GM18870 (cell line): ENCODE measurements at regions not wholly inside any gene's neighbourhood (a gene's known extent, or its start where the extent isn't known, plus 50 kb on each side); places are given as distances from the start of the nearest gene placed in this dataset.

Experiments
- ATAC-seq: cut with Tn5 transposase; IDR thresholded peaks from one replicate; pipeline ENCODE4 v1.9.1; 2021; ENCODE audit warnings: moderate library complexity; ENCODE audit not compliant: unreplicated experiment

DNA sequence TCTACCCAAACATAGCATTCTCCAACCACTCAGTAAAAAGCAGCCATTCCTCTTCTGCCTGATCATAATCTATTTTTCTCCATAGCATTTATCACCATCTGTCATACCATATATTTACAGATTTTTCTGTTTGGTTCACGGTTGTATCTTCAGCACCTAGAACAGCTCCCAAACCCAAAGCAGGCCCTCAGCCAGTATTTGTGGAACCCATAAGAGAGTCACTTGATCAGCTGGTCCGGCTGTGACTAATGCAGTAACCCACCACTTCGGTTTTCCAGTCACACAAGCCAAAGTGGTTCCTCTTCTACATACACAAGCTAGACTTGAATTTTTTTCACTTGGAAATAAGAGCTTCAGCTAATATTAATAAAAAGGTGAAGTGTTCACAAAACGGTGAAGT lies 511.6 kb upstream of the CELF4 start:
- ATAC-seq, result no peak

- ATAC-seq, result no peak
Measured at GRCh38 chr18:38076346-38077070, 510.9 kb upstream of the CELF4 start.

DNA sequence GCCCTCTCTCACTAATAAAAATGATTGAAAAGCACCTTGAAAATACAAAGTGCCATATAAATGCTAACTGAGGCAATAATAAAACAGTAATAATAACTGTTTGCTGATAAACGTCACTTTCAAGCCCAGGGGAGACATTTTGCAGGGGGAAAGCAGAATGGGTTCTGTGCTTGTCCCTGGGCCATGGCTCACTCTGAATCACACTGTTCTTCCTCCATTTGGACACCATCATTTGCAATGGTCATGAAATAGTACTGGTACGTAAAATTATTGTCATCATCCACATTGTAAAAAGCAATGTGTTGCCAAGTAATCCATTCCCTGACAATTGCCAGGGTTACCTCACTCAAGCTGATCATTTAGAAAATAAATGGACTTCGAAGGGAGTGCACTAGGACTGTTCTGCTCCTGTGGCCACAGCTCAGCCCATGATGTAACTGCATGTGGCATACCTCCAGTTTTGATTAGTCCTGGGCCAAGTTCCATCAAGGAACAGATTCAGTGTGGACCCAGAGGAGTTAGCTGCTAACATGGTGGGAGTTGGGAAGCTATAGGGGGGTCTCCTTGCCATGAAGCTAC lies 508.8 kb upstream of the CELF4 start:
- ATAC-seq, result no peak

- no peak for ATAC-seq
Measured at GRCh38 chr18:38067821-38068220, 502.2 kb upstream of the CELF4 start.

DNA sequence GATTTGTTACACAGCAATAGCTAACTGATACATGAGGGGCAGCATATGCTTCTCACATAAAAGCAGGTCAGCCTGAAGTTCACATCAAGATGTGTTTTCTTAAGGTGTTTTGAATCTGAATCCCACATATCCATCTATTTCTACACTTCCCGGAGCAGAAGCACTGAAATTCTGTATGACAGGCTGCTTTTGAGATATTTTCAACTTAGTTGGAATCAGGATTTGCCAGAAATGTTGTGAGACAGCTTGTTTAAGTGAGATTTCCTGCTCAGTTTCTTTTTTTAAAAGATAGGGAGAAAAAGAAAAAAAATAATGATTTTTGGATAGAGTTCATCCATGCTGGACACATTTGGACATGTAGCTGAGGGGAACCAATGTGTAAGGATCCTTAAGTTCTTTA lies 501.5 kb upstream of the CELF4 start:
- no peak for ATAC-seq

DNA sequence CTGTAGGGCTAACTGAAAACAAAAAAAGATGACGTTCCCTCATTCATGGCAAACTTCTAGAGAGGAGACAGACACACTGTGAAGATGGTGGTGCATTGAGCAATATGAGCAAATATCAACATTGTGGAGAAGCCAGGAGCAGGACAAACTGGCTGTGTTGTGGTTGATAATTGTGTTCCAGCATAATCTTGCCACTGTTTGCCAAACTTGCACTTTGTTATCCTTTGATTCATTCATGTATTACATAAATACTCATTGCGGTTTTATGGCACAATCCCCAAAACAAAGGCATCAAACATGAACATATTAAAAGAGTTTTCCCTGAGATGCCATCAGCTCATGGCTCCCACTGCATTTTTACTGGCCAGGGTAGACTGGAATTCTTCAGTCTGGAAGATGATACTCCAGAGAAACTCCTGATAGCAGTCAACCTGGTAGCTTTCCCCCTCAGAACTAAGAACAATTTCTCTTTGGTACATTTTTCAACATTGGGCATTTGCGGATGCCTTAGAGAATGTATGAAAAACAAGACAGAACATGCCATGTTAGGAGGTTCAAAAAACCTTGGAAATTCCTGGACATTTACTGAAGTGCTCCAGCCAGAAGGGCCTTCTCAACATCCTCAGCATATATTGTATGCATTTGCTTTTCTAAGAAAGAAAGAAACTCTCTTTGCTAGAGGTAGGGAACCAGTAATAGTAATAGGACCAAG lies 487.4 kb upstream of the CELF4 start:
- ATAC-seq, result no peak

DNA sequence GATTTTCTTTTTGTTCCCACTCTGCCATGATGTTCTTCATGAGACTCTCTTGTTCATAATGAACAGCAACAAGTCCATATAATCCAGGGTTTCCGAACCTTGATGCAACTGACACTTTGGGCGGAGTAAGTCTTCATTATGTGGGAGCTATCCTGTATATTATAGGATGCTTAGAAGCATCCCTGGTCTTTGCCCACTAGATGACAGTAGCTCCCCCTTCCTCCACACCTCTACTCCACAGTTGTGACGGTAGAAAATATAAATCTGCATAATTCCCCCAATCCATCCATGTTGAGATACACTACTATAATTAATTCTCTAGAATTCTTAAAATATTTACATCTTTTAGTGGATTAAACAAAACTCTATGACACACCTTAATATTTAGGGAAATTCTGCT lies 482.2 kb upstream of the CELF4 start:
- ATAC-seq, result no peak

DNA sequence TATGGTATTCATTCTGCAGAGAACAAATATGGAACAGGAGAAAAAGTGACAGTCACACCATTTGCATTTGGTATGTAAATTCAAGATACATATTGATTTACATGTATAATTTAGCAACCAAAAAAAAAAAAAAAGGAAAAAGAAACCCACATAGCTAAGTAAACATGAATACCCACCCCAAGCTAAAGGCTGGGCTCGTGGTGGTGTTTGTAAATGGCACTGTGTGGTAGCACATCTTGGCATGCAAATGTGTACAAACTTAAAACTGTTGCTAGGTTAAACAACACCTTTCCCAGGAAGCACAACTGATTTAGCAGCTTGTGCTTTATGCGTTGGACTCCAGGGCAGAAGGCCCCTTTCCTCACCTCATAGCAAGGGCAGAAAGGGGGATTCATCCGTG lies 481.1 kb upstream of the CELF4 start:
- no peak for ATAC-seq

GRCh38 chr18:38045845-38046244 lies 480.2 kb upstream of the CELF4 start:
- no peak for ATAC-seq

DNA sequence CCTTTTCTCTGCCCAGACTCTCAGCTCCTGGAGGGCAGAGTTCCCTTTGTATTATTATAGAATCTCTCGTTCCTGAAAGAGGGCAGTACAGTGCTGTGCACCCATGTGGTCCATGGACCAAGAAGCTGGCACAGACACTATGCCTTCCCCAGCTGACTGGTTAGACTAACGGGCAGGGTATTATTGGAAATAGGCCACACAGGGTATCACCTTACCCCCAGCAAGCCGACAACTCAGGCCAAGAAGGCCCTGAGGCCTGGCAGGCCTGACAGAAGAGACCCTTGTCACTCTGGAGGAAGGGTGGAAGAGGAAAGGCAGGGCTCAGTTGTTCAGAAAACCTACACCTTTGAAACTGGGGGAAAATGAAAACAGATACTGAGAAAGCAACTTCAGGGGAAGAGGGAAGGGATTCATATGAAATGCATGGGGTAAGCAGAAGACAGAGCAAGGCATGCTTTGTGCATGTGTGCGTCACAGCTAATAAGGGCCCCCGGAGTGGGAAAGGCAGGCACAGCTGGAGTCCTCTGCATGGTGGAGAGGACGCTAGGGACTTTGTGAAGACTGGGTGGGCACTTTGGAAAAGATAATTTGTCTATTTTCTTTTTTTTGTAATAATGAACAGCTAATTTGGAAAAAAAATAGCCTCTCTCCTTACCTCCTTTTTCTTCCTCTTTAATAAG lies 476.8 kb upstream of the CELF4 start:
- no peak for ATAC-seq

DNA sequence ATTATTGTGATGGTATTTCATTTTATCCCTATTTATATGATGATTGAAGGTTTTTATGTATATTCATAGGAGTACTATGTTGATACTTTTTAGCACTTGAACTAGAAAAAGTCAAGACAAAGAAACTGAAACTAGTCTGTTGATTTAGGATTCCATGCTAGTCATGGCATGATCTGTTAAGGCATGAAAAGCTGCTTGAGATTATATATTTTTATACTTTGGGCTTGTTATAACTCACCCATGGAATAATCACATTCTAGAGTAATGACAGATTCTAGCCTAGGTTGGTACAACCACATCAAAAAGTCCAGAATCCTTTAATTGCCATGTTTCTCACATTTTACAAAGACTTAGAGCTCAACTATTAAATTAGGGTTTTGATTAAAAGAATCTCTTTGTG lies 472.6 kb upstream of the CELF4 start:
- ATAC-seq, result no peak

DNA sequence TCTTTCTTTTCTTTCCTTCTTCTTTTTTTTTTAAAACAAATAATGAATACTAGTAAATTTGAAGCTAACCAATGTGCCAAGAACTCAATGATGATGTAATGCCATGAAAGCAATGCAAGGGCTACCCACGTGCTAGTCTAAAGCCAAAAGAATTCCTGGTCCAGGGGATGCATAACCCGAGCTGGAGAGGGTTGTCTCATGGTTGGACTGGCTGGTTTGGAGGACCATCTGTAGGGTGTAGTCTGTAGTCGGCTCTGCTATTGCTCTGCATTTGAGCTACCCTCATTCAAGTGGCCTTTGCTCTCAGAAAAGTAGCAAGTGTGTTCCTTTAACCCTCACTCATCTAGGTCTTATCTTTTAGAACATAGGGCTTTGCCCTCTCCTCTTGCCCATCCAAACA lies 469.6 kb upstream of the CELF4 start:
- ATAC-seq, result no peak

GRCh38 chr18:38033282-38033681 lies 467.7 kb upstream of the CELF4 start:
- no peak for ATAC-seq

DNA sequence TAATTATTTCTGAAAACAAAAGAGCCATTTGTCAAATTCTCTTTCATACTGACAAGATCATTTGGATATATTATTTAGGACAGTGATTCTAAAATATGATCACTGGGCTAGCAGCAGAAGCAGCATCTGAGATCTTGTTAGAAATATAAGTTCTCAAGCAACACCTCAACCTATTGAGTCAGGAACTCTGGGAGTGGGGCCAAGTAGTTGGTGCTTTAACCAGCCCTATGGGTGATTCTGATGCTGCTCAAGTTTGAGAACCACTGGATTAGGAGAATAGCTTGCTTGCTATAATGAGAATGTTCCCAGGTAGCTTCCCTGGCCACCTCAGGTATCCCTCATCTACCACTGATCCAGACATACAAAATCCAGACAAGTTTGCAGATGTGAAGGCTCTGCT lies 466.9 kb upstream of the CELF4 start:
- ATAC-seq, result no peak

- ATAC-seq, result no peak
Measured at GRCh38 chr18:38028946-38029345, 463.3 kb upstream of the CELF4 start.

DNA sequence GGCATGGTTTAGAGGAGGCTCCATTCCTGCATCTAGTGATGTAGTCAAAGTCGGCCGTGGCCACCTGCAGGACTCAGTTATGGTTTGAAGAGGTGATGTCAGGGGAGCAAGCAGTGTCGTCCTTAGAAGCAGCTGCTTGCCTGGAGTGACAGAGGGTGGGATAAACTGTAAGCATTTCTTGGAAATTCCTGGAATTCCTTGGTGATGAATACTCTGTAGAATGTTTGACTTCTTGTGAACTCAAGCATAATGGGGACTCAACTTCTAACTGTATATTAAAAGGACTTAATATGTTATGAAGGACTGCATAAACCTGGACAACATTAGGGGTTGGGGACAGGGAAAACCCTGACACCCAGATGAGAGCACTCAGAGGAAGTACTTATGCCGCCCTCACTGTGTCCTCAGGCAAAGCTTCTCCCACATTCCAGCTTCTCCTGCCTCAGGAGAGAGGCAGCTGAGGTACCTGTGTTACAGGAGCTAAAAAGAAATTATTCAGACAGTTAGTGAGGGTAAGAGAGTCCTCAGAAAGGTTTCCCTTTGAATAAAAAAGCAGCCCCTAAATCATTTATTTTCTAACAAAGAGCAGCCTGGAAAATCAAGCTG lies 459.9 kb upstream of the CELF4 start:
- no peak for ATAC-seq

GRCh38 chr18:38023871-38024270 lies 458.3 kb upstream of the CELF4 start:
- no peak for ATAC-seq

DNA sequence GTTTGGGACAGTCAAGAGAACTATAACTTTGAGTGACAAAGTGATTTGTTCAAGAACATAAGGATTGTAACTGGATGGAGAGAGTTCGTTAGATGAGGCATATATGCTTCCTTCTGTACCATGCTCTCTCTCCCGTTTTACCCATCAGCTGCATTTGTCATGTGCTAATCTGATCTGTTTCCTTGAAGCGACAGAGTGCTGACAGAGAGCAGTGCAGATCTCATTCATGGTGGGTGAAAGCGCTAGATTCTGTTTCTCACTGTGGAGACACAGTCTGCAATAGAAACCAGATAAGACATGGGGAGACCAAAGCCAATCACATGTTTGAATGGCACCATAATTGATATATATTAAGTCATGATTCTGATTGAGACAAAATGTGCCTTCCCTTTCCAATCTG lies 456.6 kb upstream of the CELF4 start:
- ATAC-seq, result no peak

GRCh38 chr18:38019292-38019691 lies 453.7 kb upstream of the CELF4 start:
- ATAC-seq, result no peak

DNA sequence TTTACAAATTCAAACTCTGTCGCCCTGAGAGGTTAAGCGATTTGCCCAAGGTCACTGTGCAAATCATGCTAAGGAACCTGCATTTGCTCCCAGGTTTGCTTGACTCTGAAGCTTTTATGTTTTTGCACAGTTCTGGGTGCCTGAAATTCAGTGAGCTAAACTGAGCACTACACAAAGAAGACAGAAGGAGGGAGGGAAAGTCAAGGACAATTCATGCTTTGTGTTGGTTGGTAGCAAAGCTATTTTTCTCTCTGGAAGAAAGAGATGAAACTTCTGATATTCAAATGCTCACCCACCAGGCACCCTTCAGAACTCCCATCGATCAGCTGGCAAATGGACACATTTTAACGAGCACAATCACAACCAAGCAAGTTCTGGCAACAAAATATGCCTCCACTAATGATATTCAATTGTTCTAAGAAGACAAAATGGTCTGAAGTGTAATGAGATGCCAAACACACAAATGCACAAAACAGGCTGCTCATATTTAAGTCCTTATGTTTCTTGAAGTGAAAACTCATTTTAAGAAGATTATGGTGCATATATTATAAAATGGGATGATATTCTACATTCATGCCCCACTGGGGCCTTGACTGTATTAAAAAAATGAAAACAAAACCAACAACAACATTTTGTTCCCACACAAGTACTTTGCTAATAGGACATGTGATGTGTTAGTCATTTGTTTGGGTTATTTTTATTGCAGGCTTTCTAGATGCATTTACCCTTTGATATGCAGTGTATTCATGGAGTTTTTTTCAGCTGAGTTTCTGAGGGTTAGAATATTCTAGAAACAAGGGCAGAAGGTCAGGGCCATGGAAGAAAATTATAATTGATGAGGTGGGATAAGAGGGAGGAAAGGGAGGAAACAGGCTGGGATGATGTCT lies 445.6 kb upstream of the CELF4 start:
- ATAC-seq, result no peak
